ENCODE measurements at regions not wholly inside any gene's neighbourhood (a gene's known extent, or its start where the extent isn't known, plus 50 kb on each side); places are given as distances from the start of the nearest gene placed in this dataset.

DNA sequence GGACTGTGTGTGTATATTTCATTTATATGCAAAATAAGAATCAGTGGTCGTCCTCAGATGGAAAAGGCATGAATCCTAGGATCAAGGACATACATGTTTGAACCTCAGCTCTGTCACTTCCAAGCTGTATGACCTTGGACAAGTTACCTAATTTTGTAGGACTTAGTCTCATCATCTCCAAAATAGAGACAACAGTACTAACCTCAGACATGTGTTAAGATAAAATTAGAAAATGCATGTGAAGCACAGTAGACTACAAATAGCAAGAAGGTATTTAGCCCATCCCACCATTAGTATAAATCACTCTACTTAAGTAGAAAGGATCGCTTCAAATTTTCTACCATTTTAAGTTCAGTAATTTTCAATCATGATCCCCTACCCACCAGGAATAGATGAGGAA is 309.8 kb downstream of the ZEB2 start:
- no peaks in the 10 kb centered on the region for H3K4me1 ChIP-seq
- no peaks in the 10 kb centered on the region for H3K9me3 ChIP-seq (replicated peaks)
- intact Hi-C loops (cut with micrococcal nuclease) = no loop called here
- H3K36me3 ChIP-seq = peaks cover 25% of the 10 kb centered on the region
- no peak for DNase-seq
- H3K27me3 ChIP-seq (ENCODE audit: low read depth) = no peaks in the 10 kb centered on the region
- H3K4me3 ChIP-seq = no peak overlapping the region
- TF ChIP-seq, protein P1, sequence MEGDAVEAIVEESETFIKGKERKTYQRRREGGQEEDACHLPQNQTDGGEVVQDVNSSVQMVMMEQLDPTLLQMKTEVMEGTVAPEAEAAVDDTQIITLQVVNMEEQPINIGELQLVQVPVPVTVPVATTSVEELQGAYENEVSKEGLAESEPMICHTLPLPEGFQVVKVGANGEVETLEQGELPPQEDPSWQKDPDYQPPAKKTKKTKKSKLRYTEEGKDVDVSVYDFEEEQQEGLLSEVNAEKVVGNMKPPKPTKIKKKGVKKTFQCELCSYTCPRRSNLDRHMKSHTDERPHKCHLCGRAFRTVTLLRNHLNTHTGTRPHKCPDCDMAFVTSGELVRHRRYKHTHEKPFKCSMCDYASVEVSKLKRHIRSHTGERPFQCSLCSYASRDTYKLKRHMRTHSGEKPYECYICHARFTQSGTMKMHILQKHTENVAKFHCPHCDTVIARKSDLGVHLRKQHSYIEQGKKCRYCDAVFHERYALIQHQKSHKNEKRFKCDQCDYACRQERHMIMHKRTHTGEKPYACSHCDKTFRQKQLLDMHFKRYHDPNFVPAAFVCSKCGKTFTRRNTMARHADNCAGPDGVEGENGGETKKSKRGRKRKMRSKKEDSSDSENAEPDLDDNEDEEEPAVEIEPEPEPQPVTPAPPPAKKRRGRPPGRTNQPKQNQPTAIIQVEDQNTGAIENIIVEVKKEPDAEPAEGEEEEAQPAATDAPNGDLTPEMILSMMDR (IDR thresholded peaks at IDR 0.05; ENCODE audit: borderline replicate concordance) = no peak
- H3K27ac ChIP-seq (replicated peaks) = no peak overlapping the region

DNA sequence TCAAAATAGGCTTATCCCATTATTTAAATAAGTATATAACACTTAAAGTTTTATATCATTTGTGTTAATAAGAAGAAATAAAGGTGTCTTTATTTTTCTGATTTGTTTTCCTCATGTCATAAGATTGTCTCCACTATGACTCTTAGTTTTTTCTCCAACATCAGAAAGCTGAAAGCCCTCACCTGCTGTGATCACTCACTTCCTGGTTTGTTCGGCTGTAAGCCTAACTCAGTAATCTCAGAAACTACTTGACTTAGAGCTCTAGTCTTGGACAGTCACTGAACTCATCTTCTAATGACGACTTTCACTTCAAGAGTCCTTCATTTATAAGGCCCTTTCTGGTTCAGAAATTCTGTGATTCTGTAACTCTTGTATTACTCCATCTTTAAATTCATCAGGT is 311.0 kb downstream of the ZEB2 start:
- intact Hi-C loops (cut with micrococcal nuclease) = no loop called here
- Histone ChIP-seq H3K4me1 (no peaks in the 10 kb centered on the region), H3K36me3 (peaks cover 25% of the 10 kb centered on the region), H3K27me3 (ENCODE audit: low read depth) (no peaks in the 10 kb centered on the region), H3K9me3 (replicated peaks) (no peaks in the 10 kb centered on the region), H3K4me3 (no peak overlapping the region), H3K27ac (replicated peaks) (no peak overlapping the region)
- TF ChIP-seq, protein P1 (IDR thresholded peaks at IDR 0.05; ENCODE audit: borderline replicate concordance) = no peak
- DNase-seq = no peak

DNA sequence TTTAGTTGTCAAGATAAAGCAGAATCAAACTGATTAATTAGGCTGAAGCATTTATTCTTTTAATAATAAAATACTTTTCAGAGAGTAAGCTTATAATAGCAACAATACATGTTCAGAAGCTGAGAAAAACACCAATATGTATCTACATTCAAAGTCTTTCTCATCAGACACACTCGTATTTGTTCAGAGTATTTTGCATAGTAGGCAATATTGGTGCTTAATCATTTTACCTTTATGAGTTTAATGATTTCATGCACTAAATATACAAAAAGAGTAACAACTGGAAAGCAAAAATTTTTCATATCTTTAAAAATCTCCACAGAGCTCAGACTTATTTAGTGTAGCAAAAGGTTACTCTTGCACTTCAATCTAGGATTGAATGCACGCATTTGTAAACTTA is 313.9 kb downstream of the ZEB2 start:
- Histone ChIP-seq H3K27me3 (ENCODE audit: low read depth) (no peaks in the 10 kb centered on the region), H3K4me1 (no peaks in the 10 kb centered on the region), H3K4me3 (no peak overlapping the region), H3K36me3 (peaks cover 25% of the 10 kb centered on the region), H3K27ac (replicated peaks) (no peak overlapping the region), H3K9me3 (replicated peaks) (no peaks in the 10 kb centered on the region)
- intact Hi-C loops (cut with micrococcal nuclease) = no loop called here
- DNase-seq = no peak
- TF ChIP-seq, protein P1 (IDR thresholded peaks at IDR 0.05; ENCODE audit: borderline replicate concordance) = no peak

DNA sequence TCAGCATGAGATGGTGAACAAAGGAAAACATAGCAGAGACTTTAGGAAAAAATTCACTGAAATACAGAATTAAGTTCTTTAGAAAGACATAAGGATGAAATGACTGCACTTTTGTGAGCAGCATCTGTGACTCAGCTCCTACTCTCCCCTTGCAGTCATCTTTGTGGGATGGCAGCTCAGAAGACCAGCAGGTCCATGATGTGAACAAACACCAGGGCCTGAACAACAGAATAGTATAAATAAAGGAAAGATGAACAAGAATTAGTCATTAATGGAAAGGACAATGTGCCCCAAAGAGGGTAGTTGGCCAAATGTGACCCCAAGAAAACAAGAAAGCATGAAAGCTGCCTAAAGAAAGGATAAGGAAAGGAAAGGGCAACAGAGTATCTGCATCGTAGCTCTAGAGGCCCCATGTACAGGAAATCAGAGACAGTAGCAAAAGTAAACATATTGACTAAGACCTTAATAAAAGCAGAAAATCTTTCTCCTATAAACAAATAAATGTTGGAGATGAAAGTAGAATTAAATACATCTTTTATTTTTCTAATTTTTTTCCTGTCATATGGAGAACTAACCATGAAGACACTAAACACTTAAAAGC is 318.0 kb downstream of the ZEB2 start:
- H3K4me3 ChIP-seq = no peak overlapping the region
- H3K9me3 ChIP-seq (replicated peaks) = no peaks in the 10 kb centered on the region
- peaks cover 4% of the 10 kb centered on the region for H3K4me1 ChIP-seq
- no peaks in the 10 kb centered on the region for H3K36me3 ChIP-seq
- no peaks in the 10 kb centered on the region for H3K27me3 ChIP-seq (ENCODE audit: low read depth)
- DNase-seq = no peak
- intact Hi-C loops (cut with micrococcal nuclease) = no loop called here
- TF ChIP-seq, protein P1 (IDR thresholded peaks at IDR 0.05; ENCODE audit: borderline replicate concordance) = no peak
- H3K27ac ChIP-seq (replicated peaks) = no peak overlapping the region

DNA sequence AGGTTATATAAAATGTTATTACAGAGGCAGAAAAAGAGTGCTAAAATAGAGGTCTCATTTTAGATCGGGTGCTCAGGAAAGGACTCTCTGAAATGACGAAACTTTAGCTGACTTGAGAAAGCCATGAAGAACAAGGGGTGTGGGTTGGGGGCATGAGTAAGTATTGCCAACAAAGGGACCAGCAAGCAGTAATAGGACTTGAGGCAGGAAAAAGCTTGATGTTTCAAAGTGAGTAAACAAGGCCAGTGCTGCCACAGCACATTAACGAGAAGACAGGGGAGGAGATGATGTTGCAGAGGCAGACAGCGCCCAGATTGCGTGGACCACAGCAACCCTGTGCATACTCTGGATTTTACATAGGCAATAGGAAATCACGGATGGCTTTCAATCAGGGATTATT is 318.8 kb downstream of the ZEB2 start:
- no peak for DNase-seq
- TF ChIP-seq, protein P1 (IDR thresholded peaks at IDR 0.05; ENCODE audit: borderline replicate concordance) = no peak
- H3K4me3 ChIP-seq = no peak overlapping the region
- intact Hi-C loops (cut with micrococcal nuclease) = no loop called here
- peaks cover 4% of the 10 kb centered on the region for H3K4me1 ChIP-seq
- H3K27ac ChIP-seq (replicated peaks) = no peak overlapping the region
- no peaks in the 10 kb centered on the region for H3K9me3 ChIP-seq (replicated peaks)
- H3K36me3 ChIP-seq = no peaks in the 10 kb centered on the region
- no peaks in the 10 kb centered on the region for H3K27me3 ChIP-seq (ENCODE audit: low read depth)
